Ishikawa (cell line): ENCODE measurements at regions not wholly inside any gene's neighbourhood (a gene's known extent, or its start where the extent isn't known, plus 50 kb on each side); places are given as distances from the start of the nearest gene placed in this dataset.

Experiments
- CEBPB ChIP-seq: IDR thresholded peaks from 2 replicates; pipeline ENCODE4 v1.6.1; 2012
- CREB1 ChIP-seq: IDR thresholded peaks from 2 replicates; pipeline ENCODE4 v1.6.1; 2012; ENCODE audit warnings: low read depth
- EGR1 ChIP-seq: IDR thresholded peaks from 2 replicates; pipeline ENCODE4 v1.6.1; 2012
- EP300 ChIP-seq: IDR thresholded peaks from 2 replicates; pipeline ENCODE4 v1.6.1; 2012; ENCODE audit warnings: borderline replicate concordance
- FOXM1 ChIP-seq: IDR thresholded peaks from 2 replicates; pipeline ENCODE4 v1.6.1; 2012; ENCODE audit warnings: low read depth, borderline replicate concordance
- MAX ChIP-seq: IDR thresholded peaks from 2 replicates; pipeline ENCODE4 v1.6.1; 2012
- NFIC ChIP-seq: IDR thresholded peaks from 2 replicates; pipeline ENCODE4 v1.6.1; 2012
- RAD21 ChIP-seq: IDR thresholded peaks from 2 replicates; pipeline ENCODE4 v1.6.1; 2012; ENCODE audit warnings: low read depth
- REST ChIP-seq: IDR thresholded peaks from 2 replicates; pipeline ENCODE4 v1.6.1; 2012; ENCODE audit warnings: low read depth, mild to moderate bottlenecking
- TAF1 ChIP-seq: IDR thresholded peaks from 2 replicates; pipeline ENCODE4 v1.6.1; 2012; ENCODE audit warnings: low read depth, mild to moderate bottlenecking
- TCF12 ChIP-seq: IDR thresholded peaks from 2 replicates; pipeline ENCODE4 v1.6.1; 2012; ENCODE audit warnings: low read depth
- TEAD4 ChIP-seq: IDR thresholded peaks from 2 replicates; pipeline ENCODE4 v1.6.1; 2012
- USF1 ChIP-seq: IDR thresholded peaks from 2 replicates; pipeline ENCODE4 v1.6.1; 2012
- YY1 ChIP-seq: IDR thresholded peaks from 2 replicates; pipeline ENCODE4 v1.6.1; 2012; ENCODE audit warnings: low read depth
- ZBTB7A ChIP-seq: IDR thresholded peaks from 2 replicates; pipeline ENCODE4 v1.6.1; 2012; ENCODE audit warnings: low read depth

GRCh38 chr9:135204177-135204576 is 116.7 kb downstream of the OLFM1 start:
- TF ChIP-seq USF1 (no peak), RAD21 (no peak), TAF1 (no peak), CEBPB (no peak), MAX (no peak)

- TF ChIP-seq ZBTB7A (no peak), NFIC (no peak), YY1 (no peak)
Measured at GRCh38 chr9:135209136-135209535, 121.7 kb downstream of the OLFM1 start.

- TF ChIP-seq CREB1, result no peak
- no peak for TF ChIP-seq TAF1
- TF ChIP-seq CEBPB, result no peak
- TF ChIP-seq FOXM1, result no peak
- no peak for TF ChIP-seq RAD21
- TF ChIP-seq YY1, result no peak
Measured at GRCh38 chr9:135209852-135210251, 122.4 kb downstream of the OLFM1 start.

- TF ChIP-seq CEBPB, result no peak
- TF ChIP-seq EP300, result no peak
- TF ChIP-seq NFIC, result no peak
- no peak for TF ChIP-seq MAX
- no peak for TF ChIP-seq USF1
- no peak for TF ChIP-seq EGR1
- no peak for TF ChIP-seq YY1
- no peak for TF ChIP-seq TEAD4
- TF ChIP-seq CREB1, result no peak
- no peak for TF ChIP-seq FOXM1
- TF ChIP-seq ZBTB7A, result no peak
- no peak for TF ChIP-seq TCF12
Measured at GRCh38 chr9:135210676-135211523, 123.4 kb downstream of the OLFM1 start.

- TF ChIP-seq YY1 (no peak), REST (no peak)
Measured at GRCh38 chr9:135211524-135211890, 124.0 kb downstream of the OLFM1 start.

GRCh38 chr9:135212961-135213360 is 125.5 kb downstream of the OLFM1 start:
- no peak for TF ChIP-seq REST
- TF ChIP-seq CREB1, result no peak
- no peak for TF ChIP-seq RAD21
- TF ChIP-seq EP300, result no peak
- no peak for TF ChIP-seq YY1
- TF ChIP-seq USF1, result no peak
- TF ChIP-seq NFIC, result no peak
- TF ChIP-seq TEAD4, result no peak
- no peak for TF ChIP-seq EGR1
- TF ChIP-seq ZBTB7A, result no peak
- TF ChIP-seq TAF1, result no peak

- no peak for TF ChIP-seq TAF1
- TF ChIP-seq EGR1, result no peak
- no peak for TF ChIP-seq NFIC
- TF ChIP-seq CREB1, result no peak
- no peak for TF ChIP-seq RAD21
- TF ChIP-seq FOXM1, result no peak
- TF ChIP-seq CEBPB, result no peak
- TF ChIP-seq USF1, result no peak
- TF ChIP-seq TEAD4, result no peak
- no peak for TF ChIP-seq YY1
- no peak for TF ChIP-seq REST
- TF ChIP-seq MAX, result no peak
- no peak for TF ChIP-seq EP300
- TF ChIP-seq TCF12, result no peak
- TF ChIP-seq ZBTB7A, result no peak
Measured at GRCh38 chr9:135213566-135213965, 126.1 kb downstream of the OLFM1 start.
